HUES64 (cell line): ENCODE measurements at regions not wholly inside any gene's neighbourhood (a gene's known extent, or its start where the extent isn't known, plus 50 kb on each side); places are given as distances from the start of the nearest gene placed in this dataset.
A peak's percentile ranks its signal among the peaks of the same experiment; 100 is the strongest.
"Not testable (repeated sequence)": the region's sequence is repeated elsewhere in the genome, so short reads cannot be mapped to it uniquely, and the experiment has no call there.

Experiments used
- H3K27ac ChIP-seq: 2 replicates; pipeline ENCODE4 v1.7.0; 2013; ENCODE audit warnings: low read depth, low read length, inconsistent platforms
- H3K27me3 ChIP-seq: 2 replicates; pipeline ENCODE4 v1.6.1; 2013; ENCODE audit warnings: mild to moderate bottlenecking, low read length; ENCODE audit not compliant: insufficient read depth
- H3K36me3 ChIP-seq: 2 replicates; pipeline ENCODE4 v1.6.1; 2013; ENCODE audit warnings: mild to moderate bottlenecking, low read length; ENCODE audit not compliant: insufficient read depth
- H3K4me1 ChIP-seq: 2 replicates; pipeline ENCODE4 v1.6.1; 2013; ENCODE audit warnings: mild to moderate bottlenecking, low read length, moderate library complexity; ENCODE audit not compliant: insufficient read depth
- H3K4me3 ChIP-seq: 2 replicates; pipeline ENCODE4 v1.5.1; 2013; ENCODE audit warnings: mild to moderate bottlenecking, low read length, moderate library complexity
- H3K9ac ChIP-seq: 2 replicates; pipeline ENCODE4 v1.6.1; 2013; ENCODE audit warnings: mild to moderate bottlenecking, low read depth, low read length
- H3K9me3 ChIP-seq: 2 replicates; pipeline ENCODE4 v1.6.1; 2013; ENCODE audit warnings: low read depth, low read length; ENCODE audit not compliant: insufficient read depth
- WGBS: fragments of 150-250, 120-280 bp; methylation state at CpG from one replicate; pipeline ENCODE4 v1.1.7; 2013; ENCODE audit warnings: missing lambda C conversion rate; 5-methylcytosine and 5-hydroxymethylcytosine counted together

DNA sequence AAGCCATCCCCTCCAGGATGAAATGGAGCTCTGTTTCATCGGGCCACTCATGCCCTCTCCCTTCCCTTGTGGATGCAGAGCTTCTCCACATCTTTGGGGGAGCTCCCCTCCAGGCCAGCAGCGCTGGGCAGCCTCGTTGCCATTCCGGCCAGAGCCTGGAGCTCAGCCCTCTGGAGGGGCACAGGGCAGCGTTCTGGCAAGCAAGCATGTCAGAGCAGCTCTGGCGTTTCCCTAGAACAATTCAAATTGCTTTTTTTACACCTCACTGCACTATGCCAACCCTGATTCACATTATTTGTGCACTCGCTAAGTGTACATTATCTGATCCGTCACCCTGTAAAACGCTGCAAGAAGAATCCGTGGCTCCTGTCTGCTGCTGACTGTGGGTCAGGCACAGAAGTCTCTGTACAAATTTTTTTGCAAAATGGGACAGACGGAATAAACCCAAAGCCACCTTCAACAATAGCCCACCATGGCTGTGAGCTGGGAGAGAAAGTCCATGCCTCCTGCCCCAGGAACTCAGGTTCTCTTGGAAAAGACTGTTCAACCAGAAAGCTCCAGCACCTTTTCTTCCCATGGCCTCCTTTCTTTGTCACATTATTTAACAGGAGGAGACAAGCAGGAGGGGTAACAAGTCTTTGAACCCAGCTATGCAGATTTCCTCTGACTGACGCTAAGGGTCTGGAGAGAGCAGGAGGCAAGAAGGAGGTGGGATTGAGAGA, 139.5 kb upstream of the CADM1 start:
- H3K4me3 ChIP-seq: no peak overlapping the region
- H3K9ac ChIP-seq: no peak overlapping the region
- no peaks in the 10 kb centered on the region; the same call in 1 of the 2 replicates for H3K27me3 ChIP-seq
- H3K9me3 ChIP-seq: no peaks in the 10 kb centered on the region
- 87% methylated on average over 12 of the region's 12 CpGs for WGBS
- H3K27ac ChIP-seq: no peak overlapping the region
- H3K4me1 ChIP-seq: peaks cover 18% of the 10 kb centered on the region
- H3K36me3 ChIP-seq: no peaks in the 10 kb centered on the region

DNA sequence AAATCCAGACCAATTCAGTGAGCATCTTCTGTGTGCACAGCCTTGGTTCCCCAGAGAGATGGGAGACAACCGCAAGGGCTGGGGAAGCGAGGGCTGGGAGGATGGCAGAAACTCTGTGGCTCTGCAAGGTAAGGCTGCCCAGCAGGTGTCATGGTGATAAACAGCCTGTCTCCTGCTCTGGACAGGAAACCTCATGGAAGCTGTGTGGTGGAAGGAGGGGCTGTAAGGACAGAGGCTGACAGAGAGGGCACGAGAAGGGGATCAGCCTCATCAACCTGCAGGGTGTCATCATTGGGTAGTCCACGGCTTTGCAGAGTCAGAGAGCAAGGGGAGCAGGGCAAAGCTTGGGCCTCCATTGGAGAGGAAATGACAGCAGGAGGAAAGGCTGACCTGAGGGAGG, 138.4 kb upstream of the CADM1 start:
- Histone ChIP-seq H3K9ac (no peak overlapping the region), H3K27me3 (no peaks in the 10 kb centered on the region; the same call in 1 of the 2 replicates), H3K4me1 (peaks cover 18% of the 10 kb centered on the region), H3K36me3 (no peaks in the 10 kb centered on the region), H3K27ac (no peak overlapping the region), H3K9me3 (no peaks in the 10 kb centered on the region), H3K4me3 (no peak overlapping the region)
- WGBS: 87% methylated on average over 4 of the region's 4 CpGs

DNA sequence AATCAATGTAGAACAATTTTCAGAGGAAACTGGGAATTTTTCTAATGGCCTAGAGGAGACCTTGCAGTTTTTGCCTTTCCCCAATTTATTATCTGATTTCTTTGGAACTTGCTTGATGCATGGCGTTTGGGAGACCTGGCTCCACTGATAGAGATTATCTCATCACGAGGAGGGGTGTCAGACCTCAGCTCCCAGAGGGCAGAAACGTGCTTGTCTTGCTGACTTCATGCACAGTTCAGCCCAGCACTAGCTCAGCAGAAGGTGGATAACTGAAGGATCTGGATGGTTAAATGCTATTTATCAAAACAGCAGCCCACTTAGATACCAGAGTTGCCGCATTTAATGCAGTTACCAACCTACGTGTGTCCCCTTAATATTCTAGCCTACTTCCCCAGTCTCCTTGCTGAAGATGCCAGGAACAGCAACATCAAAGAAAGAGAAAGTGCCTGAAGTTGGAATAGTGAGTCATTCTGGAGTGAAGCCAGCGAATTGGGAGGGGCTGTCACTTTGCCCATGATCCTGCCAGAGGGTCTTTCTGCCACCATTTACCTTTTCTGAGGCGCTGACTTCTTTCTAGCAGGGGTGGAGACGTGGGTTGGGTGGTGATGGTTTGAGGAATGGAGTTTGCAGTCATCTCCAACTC, 133.5 kb upstream of the CADM1 start:
- H3K36me3 ChIP-seq: no peaks in the 10 kb centered on the region
- H3K27ac ChIP-seq: no peak overlapping the region
- no peaks in the 10 kb centered on the region; the same call in 1 of the 2 replicates for H3K27me3 ChIP-seq
- H3K4me3 ChIP-seq: no peak overlapping the region
- H3K9me3 ChIP-seq: no peaks in the 10 kb centered on the region
- 0 out of 2 replicates have a peak, but pooled peaks cover 4% of the 10 kb centered on the region for H3K4me1 ChIP-seq
- H3K9ac ChIP-seq: no peak overlapping the region
- 86% methylated on average over 8 of the region's 8 CpGs for WGBS

DNA sequence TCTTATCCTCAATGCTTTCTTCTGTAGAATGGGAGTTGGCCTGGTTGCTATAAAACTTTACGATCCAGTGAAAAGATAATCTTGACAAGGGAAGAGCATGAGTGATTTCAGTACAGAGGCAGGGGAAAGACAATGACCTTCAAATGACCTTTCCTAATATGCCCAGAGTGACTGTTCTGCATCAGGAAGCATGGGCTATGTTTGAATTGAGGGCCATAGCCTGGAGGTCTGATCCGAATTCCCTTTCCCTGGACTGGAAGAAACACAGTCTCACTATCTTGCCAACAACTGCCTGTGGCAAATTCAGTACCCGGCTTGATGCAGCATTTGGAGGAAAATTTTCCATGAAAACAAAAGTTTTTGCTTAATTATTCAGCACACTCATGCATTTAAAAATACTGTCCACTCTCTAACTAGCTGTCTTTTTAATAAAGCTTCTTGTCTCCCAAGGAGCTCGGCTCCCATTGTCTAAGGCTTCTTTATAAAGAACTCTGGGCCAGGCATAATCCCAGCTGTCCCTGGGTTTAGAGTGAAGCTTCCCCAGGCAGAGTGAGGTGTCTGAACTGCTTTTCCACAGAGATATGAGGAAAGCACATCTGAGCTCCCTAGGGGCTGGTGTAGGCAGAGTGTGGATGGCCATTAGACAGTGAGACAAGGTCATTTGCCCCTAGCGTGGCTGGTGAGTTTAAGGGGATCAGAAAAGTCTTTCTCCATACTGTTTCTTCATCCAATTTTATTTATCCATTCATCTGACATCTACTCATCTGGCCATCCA, 132.7 kb upstream of the CADM1 start:
- no peak overlapping the region for H3K4me3 ChIP-seq
- no peak overlapping the region for H3K27ac ChIP-seq
- H3K9me3 ChIP-seq: no peaks in the 10 kb centered on the region
- no peaks in the 10 kb centered on the region; the same call in 1 of the 2 replicates for H3K27me3 ChIP-seq
- no peak overlapping the region for H3K9ac ChIP-seq
- 90% methylated on average over 5 of the region's 5 CpGs for WGBS
- no peaks in the 10 kb centered on the region for H3K4me1 ChIP-seq
- no peaks in the 10 kb centered on the region for H3K36me3 ChIP-seq

DNA sequence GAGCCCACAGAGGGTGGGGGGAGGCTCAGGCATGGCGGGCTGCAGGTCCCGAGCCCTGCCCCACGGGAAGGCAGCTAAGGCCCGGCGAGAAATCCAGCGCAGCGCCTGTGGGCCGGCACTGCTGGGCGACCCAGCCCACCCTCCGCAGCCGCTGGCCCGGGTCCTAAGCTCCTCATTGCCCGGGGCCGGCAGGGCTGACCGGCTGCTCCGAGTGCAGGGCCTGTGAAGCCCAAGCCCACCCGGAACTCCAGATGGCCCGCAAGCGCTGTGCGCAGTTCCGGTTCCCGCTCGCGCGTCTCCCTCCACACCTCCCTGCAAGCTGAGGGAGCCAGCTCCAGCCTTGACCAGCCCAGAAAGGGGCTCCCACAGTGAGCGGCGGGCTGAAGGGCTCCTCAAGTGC, 129.8 kb upstream of the CADM1 start:
- not testable (repeated sequence) for H3K4me3 ChIP-seq, H3K9ac ChIP-seq, H3K27ac ChIP-seq, H3K36me3 ChIP-seq, H3K27me3 ChIP-seq, H3K9me3 ChIP-seq
- 96% methylated on average over 27 of the region's 27 CpGs for WGBS
- peaks cover 13% of the 10 kb centered on the region for H3K4me1 ChIP-seq

DNA sequence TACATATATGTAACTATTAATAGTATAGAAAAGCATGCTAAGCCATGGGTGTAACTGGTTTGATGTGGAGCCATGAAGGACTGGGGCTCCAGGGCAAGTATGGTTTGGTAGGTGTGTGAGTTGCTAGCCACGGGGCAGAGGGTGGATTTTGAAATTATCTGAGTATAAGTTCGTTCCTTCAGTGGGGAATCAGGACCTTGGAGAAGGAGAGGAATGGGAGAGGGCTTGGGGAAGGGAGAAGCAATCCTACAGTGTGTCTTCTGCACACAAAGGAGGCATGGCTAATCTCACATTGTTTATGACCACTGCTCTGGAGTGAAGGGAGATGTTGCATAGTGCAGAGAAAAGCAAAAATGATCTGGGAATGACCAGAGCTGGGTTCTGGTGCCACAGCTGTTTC, 127.8 kb upstream of the CADM1 start:
- 92% methylated on average over 2 of the region's 2 CpGs for WGBS

DNA sequence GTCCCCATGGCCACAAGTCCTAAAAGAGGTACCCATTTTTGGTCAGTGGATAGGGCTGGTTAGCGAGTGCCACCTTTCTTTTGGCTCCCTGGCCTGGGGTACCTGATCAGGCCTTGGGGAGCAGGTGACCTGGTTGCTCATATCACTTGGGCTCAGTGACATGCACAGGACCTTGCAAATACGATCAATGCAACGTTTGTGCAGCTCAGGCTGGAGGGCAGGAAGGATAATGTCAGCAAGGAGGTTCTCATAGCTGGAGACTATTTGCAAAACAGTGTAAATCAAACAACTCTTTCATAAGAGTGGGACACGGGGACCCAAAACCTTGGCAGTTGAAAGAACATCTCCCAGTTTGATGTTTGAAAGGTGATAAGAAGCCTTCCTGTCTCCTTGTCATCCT, 127.4 kb upstream of the CADM1 start:
- Histone ChIP-seq H3K27me3 (no peaks in the 10 kb centered on the region), H3K4me3 (no peak overlapping the region), H3K27ac (no peak overlapping the region), H3K9me3 (no peaks in the 10 kb centered on the region), H3K4me1 (peaks cover 13% of the 10 kb centered on the region), H3K9ac (no peak overlapping the region), H3K36me3 (no peaks in the 10 kb centered on the region)
- 90% methylated on average over 4 of the region's 4 CpGs for WGBS

More for the DNA sequence above, 127.8 kb upstream of the CADM1 start:
- Histone ChIP-seq H3K27me3 (no peaks in the 10 kb centered on the region), H3K36me3 (no peaks in the 10 kb centered on the region), H3K9ac (no peak overlapping the region), H3K27ac (no peak overlapping the region), H3K4me3 (no peak overlapping the region), H3K9me3 (no peaks in the 10 kb centered on the region), H3K4me1 (peaks cover 13% of the 10 kb centered on the region)

DNA sequence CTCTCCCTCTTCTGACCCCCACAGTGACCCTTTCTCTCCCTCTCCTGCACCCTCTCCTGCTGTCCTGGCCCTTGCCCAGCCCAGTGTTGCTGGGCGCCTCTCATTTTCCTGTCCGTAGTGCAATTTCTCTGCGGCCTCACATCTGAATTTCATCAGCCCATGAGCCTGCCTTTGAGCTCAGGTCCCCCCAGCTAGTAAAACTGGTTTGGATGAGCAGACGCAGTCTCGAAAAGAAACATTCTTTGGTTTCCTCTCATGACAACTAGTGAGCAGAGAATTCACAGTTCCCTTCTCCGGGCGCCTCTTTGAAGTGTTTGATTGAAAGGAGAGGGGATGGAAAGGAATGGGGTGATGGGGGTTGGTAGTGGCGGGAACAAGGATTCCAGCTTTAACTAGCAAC, 126.0 kb upstream of the CADM1 start:
- Histone ChIP-seq H3K9me3 (no peaks in the 10 kb centered on the region), H3K4me1 (peaks cover 13% of the 10 kb centered on the region), H3K27me3 (no peaks in the 10 kb centered on the region), H3K4me3 (no peak overlapping the region), H3K9ac (no peak overlapping the region; the same call in 1 of the 2 replicates), H3K36me3 (no peaks in the 10 kb centered on the region), H3K27ac (0 out of 2 replicates have a peak overlapping the region, but pooled peaks have one; percentile 36)
- WGBS: 66% methylated on average over 8 of the region's 8 CpGs

DNA sequence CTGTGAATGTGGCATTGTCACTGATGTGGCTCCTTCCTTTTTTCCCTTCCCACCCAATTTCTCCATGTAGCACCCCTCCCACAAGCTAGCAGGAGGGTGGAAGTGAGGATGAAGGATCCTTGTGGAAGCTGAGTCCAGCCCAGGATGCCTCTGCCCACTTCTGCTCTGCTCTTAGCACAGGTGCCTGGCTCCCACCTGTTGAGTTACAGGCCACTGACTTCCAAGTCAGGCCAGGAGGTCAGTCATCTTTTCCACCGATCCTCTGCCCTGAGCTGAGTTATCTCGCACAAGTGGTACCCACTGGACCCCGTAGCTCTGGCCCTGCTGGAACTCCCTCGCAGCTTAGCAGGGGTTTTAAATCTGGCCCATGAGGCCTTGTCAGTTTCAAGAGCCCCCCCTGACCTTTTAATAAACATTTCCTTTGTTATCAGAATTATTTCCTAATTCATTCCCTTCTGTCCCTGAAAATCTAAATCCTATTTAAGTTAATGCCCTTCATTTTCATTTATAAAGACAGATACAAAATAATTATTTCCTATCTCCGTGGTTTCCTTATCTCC, 125.3 kb upstream of the CADM1 start:
- Histone ChIP-seq H3K27ac (no peak overlapping the region), H3K4me3 (no peak overlapping the region), H3K9ac (no peak overlapping the region), H3K9me3 (no peaks in the 10 kb centered on the region), H3K36me3 (no peaks in the 10 kb centered on the region), H3K4me1 (peaks cover 13% of the 10 kb centered on the region), H3K27me3 (no peaks in the 10 kb centered on the region)
- 86% methylated on average over 5 of the region's 5 CpGs for WGBS

DNA sequence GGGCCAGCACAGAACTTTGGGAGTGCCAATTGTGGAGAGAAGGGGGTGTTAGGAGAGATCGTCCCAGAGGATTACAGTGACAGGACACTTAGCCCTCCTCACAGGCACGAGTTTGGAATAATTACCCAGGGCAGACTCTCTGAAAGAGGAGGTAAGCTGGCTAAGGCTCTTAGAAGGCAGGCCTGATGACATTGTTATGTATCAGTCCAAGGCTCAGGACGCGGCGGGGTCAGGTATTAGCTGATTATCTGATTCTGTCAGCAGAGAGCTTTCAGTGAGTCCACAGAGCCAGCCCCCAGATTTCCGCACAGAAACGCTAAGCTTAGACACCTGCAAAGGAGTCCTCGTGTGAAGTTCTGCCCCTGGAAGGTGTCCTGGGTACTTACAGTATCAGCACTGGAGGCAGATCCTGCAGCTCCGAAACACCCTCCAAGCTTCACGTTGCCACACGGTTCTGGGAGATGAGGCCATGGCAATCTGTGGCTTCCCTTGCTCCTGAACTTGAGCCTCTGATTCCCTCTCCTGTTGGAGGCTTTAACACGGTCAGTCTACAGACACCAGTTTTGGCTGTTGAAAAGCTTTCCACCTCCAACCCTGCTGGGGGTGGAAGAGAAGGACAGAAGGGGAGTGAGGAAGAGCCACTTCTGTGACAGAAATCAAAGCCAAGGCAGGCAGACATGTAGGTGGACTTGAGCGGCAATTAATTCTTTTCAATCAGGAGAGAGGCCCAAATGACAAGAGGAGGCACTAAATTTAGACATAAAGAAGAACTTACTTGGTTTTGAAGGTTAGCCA, 123.6 kb upstream of the CADM1 start:
- Histone ChIP-seq H3K27ac (no peak overlapping the region), H3K9ac (no peak overlapping the region), H3K27me3 (no peaks in the 10 kb centered on the region), H3K4me1 (peaks cover 13% of the 10 kb centered on the region), H3K4me3 (no peak overlapping the region), H3K9me3 (no peaks in the 10 kb centered on the region), H3K36me3 (no peaks in the 10 kb centered on the region)
- WGBS: 84% methylated on average over 13 of the region's 13 CpGs
